GM21360 (cell line): ENCODE measurements at regions not wholly inside any gene's neighbourhood (a gene's known extent, or its start where the extent isn't known, plus 50 kb on each side); places are given as distances from the start of the nearest gene placed in this dataset.

Source experiments
- ATAC-seq: cut with Tn5 transposase; IDR thresholded peaks from one replicate; pipeline ENCODE4 v1.9.1; 2021; ENCODE audit warnings: mild to moderate bottlenecking, moderate library complexity; ENCODE audit not compliant: unreplicated experiment

GRCh38 chr18:8499810-8500675 lies 109.2 kb upstream of the RAB12 start:
- ATAC-seq = no peak

- ATAC-seq = no peak
These were observed 108.2 kb upstream of the RAB12 start for GRCh38 chr18:8501044-8501443.

GRCh38 chr18:8503248-8503647 lies 106.0 kb upstream of the RAB12 start:
- ATAC-seq = no peak

- no peak for ATAC-seq
These were observed 104.8 kb upstream of the RAB12 start for GRCh38 chr18:8504424-8504823.

GRCh38 chr18:8504880-8505435 lies 104.3 kb upstream of the RAB12 start:
- ATAC-seq = no peak

GRCh38 chr18:8506251-8507049 lies 102.8 kb upstream of the RAB12 start:
- ATAC-seq = no peak

- ATAC-seq = no peak
These were observed 101.9 kb upstream of the RAB12 start for GRCh38 chr18:8507361-8507760.

- no peak for ATAC-seq
These were observed 101.1 kb upstream of the RAB12 start for GRCh38 chr18:8507915-8508705.

- no peak for ATAC-seq
These were observed 96.0 kb upstream of the RAB12 start for GRCh38 chr18:8513249-8513648.

- no peak for ATAC-seq
These were observed 94.8 kb upstream of the RAB12 start for GRCh38 chr18:8514409-8514808.

GRCh38 chr18:8515142-8515865 lies 93.9 kb upstream of the RAB12 start:
- no peak for ATAC-seq

GRCh38 chr18:8516371-8517250 lies 92.6 kb upstream of the RAB12 start:
- ATAC-seq = no peak

GRCh38 chr18:8517276-8517675 lies 92.0 kb upstream of the RAB12 start:
- ATAC-seq = no peak

- ATAC-seq = no peak
These were observed 90.1 kb upstream of the RAB12 start for GRCh38 chr18:8519102-8519501.

GRCh38 chr18:8520266-8520665 lies 89.0 kb upstream of the RAB12 start:
- ATAC-seq = no peak

- ATAC-seq = no peak
These were observed 86.5 kb upstream of the RAB12 start for GRCh38 chr18:8522756-8523155.

- ATAC-seq = no peak
These were observed 83.5 kb upstream of the RAB12 start for GRCh38 chr18:8525692-8526091.

GRCh38 chr18:8526332-8526731 lies 82.9 kb upstream of the RAB12 start:
- no peak for ATAC-seq

GRCh38 chr18:8529609-8530008 lies 79.6 kb upstream of the RAB12 start:
- ATAC-seq = no peak
